Kidney (tissue), 13 donors: ENCODE measurements at regions not wholly inside any gene's neighbourhood (a gene's known extent, or its start where the extent isn't known, plus 50 kb on each side); places are given as distances from the start of the nearest gene placed in this dataset.

Experiments
- DNase-seq, 5 donors: peaks; one replicate each; pipeline ENCODE4 v3.0.0-alpha.2; 2013 to 2020
- FAIRE-seq: peaks from 2 replicates; lab custom pipeline; 2012; peaks lifted over from hg19 to GRCh38; lab: Jason Lieb, UNC
- H3K27ac ChIP-seq, 2 donors: one replicate each; pipeline ENCODE4 v1.7.0; 2013; ENCODE audit warnings: low read depth in 2 of 2, low read length in 2 of 2, inconsistent platforms in 1 of 2
- H3K27me3 ChIP-seq: one replicate; pipeline ENCODE4 v1.7.1; 2013; ENCODE audit warnings: low read length, inconsistent platforms; ENCODE audit not compliant: control insufficient read depth, insufficient read depth
- H3K36me3 ChIP-seq, 3 donors: one replicate each; pipeline versions ENCODE4 v1.7.0 to v1.7.1; 2013; ENCODE audit warnings: low read length in 3 of 3, control low read depth in 1 of 3, inconsistent platforms in 1 of 3; ENCODE audit not compliant: insufficient read depth in 3 of 3, control insufficient read depth in 2 of 3
- H3K4me1 ChIP-seq, 3 donors: one replicate each; pipeline versions ENCODE4 v1.7.0 to v1.7.1; 2013; ENCODE audit warnings: low read length in 3 of 3, inconsistent platforms in 1 of 3, low read depth in 1 of 3; ENCODE audit not compliant: control insufficient read depth in 2 of 3, insufficient read depth in 2 of 3
- H3K4me3 ChIP-seq, 3 donors: one replicate each; pipeline versions ENCODE4 v1.7.0 to v1.8.1; 2013; ENCODE audit warnings: low read length in 3 of 3, control low read depth in 1 of 3, inconsistent platforms in 1 of 3
- H3K9ac ChIP-seq, 3 donors: one replicate each; pipeline versions ENCODE4 v1.7.0 to v1.7.1; 2013; ENCODE audit warnings: low read length in 3 of 3, control low read depth in 1 of 3, inconsistent platforms in 1 of 3
- H3K9me3 ChIP-seq, 3 donors: one replicate each; pipeline versions ENCODE4 v1.7.0 to v1.7.1; 2013; ENCODE audit warnings: low read length in 3 of 3, control low read depth in 1 of 3, inconsistent platforms in 1 of 3; ENCODE audit not compliant: control insufficient read depth in 2 of 3, insufficient read depth in 1 of 3
- intact Hi-C: fragments of 100-400 bp; cut with DNase I; formaldehyde crosslinking; loops from one replicate; pipeline ENCODE4 v1.11.1; 2022
- TF ChIP-seq, protein P1 (sequence below): IDR thresholded peaks from 3 replicates; pipeline ENCODE4 v1.5.1; 2012; ENCODE audit warnings: mild to moderate bottlenecking, moderate library complexity, borderline replicate concordance; ENCODE audit not compliant: insufficient read depth; ENCODE audit errors: extremely low read depth
- donor health status: control.
- donor health status: control.
- donor health status: control.
- donor health status: control.
- donor health status: control.
- donor health status: DM: yes; HTN: yes; CAD: no.
- donor health status: Normal renal cell carcinoma (clear cell type).

DNA sequence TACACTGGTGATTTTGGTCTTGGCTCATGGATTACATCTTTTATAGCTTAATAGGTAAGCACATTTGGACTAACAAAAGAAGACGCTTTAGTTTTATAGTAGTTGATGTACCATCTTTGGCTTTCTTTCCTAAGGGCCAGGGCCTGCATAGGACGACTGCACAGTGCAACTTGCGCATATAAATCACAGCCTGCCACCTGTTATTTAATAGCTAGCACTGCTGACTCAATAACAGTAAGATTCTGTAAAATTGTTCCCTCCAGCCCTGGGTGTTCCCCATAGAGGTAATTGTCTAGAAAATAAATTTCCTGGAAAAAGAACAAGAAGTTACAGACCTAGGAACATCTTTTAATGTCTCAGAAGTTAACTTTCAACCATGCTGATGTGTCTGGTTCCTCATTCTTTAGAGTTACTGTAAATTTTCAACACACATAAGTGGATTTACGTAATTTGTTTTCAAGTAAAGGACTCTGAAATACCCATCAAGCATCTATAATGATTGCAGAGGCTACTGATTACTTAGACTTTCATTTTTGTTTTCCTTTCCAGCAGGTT lies 594.2 kb upstream of the NXPH2 start:
- Histone ChIP-seq H3K9ac (no peak overlapping the region), H3K36me3 (no peaks in the 10 kb centered on the region), H3K27me3 (no peaks in the 10 kb centered on the region), H3K4me3 (no peak overlapping the region), H3K4me1 (no peaks in the 10 kb centered on the region), H3K27ac (no peak overlapping the region), H3K9me3 (no peaks in the 10 kb centered on the region)
- no peak for FAIRE-seq
- intact Hi-C loops, result no loop called here
- DNase-seq, result peak in 2 of 5 donors; percentile 14 to 17
- TF ChIP-seq, protein P1, sequence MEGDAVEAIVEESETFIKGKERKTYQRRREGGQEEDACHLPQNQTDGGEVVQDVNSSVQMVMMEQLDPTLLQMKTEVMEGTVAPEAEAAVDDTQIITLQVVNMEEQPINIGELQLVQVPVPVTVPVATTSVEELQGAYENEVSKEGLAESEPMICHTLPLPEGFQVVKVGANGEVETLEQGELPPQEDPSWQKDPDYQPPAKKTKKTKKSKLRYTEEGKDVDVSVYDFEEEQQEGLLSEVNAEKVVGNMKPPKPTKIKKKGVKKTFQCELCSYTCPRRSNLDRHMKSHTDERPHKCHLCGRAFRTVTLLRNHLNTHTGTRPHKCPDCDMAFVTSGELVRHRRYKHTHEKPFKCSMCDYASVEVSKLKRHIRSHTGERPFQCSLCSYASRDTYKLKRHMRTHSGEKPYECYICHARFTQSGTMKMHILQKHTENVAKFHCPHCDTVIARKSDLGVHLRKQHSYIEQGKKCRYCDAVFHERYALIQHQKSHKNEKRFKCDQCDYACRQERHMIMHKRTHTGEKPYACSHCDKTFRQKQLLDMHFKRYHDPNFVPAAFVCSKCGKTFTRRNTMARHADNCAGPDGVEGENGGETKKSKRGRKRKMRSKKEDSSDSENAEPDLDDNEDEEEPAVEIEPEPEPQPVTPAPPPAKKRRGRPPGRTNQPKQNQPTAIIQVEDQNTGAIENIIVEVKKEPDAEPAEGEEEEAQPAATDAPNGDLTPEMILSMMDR, result no peak

DNA sequence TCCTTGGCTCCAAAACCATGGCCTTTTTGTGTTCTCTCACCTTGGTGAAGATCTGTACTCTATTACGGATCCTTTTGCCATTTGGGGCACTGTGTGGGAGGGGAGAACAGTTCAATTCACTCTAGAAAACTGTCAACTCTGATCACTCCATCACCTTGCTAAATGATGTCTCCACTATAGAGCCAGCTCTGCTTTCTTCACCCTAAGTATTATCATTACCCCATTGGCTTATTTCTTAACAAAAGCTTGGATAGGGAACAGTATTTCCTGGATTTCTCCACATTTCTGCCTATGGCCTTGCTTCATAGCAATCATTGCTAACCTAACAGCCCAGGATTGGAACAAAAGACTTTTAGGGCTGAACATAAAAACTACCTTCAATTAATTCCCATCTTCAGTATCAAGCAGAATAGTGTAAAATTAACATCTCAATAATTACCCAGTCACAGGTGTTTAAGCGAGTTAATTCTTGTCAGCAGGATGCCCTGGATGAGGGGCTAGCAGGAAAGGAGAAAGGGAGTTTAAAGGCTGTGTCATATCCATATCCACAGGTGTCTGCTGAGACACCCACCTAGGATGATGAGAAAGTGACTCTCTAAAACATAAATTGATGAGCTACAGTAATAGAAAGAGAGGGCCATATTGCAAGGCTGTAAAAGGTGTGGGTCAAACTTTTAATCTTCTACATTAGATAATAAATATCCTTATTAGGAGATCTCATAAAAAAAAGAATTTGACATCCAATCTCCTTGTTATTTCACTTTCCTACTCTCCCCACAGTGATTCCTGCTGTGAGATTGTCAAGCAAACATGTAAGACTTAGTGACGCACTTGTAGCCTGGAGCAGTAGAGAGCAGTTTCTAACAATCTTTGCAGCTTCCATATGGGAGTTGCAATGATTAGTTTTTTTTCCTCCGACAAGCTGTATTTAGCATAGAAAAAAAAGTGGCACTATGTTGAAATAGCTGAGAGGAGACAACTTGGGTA lies 589.5 kb upstream of the NXPH2 start:
- FAIRE-seq, result no peak
- TF ChIP-seq, protein P1, result no peak
- Histone ChIP-seq H3K4me3 (no peak overlapping the region), H3K9me3 (no peaks in the 10 kb centered on the region), H3K9ac (no peak overlapping the region), H3K4me1 (no peaks in the 10 kb centered on the region), H3K27me3 (no peaks in the 10 kb centered on the region), H3K27ac (no peak overlapping the region), H3K36me3 (no peaks in the 10 kb centered on the region)
- intact Hi-C loops, result no loop called here
- no peak for DNase-seq

DNA sequence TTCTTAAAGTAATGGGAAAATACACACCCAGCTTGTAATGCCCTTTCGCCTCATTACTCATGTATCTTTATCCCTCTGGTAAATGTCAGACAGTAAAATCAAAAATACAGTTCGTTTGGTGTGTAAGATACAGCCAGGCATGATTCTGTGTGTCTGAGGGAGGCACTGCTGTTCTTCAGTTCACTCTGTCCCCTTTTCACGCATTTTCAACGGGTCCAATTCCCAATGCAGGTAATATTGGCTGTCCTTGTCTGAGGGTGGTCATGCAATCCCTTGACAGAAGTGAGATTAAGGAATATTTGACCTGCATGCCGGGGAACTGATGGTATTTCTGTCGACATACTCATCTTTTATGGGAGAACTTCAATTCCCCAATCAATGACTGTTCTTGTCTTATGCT lies 587.2 kb upstream of the NXPH2 start:
- TF ChIP-seq, protein P1, result no peak
- H3K36me3 ChIP-seq, result no peaks in the 10 kb centered on the region
- intact Hi-C loops, result no loop called here

More for the DNA sequence above, 587.2 kb upstream of the NXPH2 start:
- Histone ChIP-seq H3K27me3 (no peaks in the 10 kb centered on the region), H3K4me3 (no peak overlapping the region), H3K4me1 (no peaks in the 10 kb centered on the region), H3K9me3 (no peaks in the 10 kb centered on the region), H3K9ac (no peak overlapping the region), H3K27ac (no peak overlapping the region)
- FAIRE-seq (no peak), DNase-seq (no peak)
